OCI-LY7 (cell line): ENCODE measurements at regions not wholly inside any gene's neighbourhood (a gene's known extent, or its start where the extent isn't known, plus 50 kb on each side); places are given as distances from the start of the nearest gene placed in this dataset.

Source experiments
- BruUV-seq: library from RNA; stranded (reverse); fragments of 400-500 nt; replicated peaks from 2 replicates; lab custom pipeline; 2021; lab: Mats Ljungman, UMichigan
- CTCF ChIA-PET: fragments of 300-600 bp; sonication (Branson Sonifier 250); formaldehyde crosslinking; loops from one replicate; lab custom pipeline; 2022; ENCODE audit warnings: antibody characterized with exemption; ENCODE audit not compliant: unreplicated experiment; lab: Charles Lee
- POLR2A ChIA-PET: fragments of 300-600 bp; sonication (Branson Sonifier 250); formaldehyde crosslinking; loops from one replicate; lab custom pipeline; 2022; ENCODE audit warnings: antibody characterized with exemption; lab: Charles Lee
- DNase-seq: peaks from one replicate; pipeline ENCODE4 v3.0.0-alpha.2; 2015; ENCODE audit warnings: low spot score
- H2AFZ ChIP-seq: fragments of 200-600 bp; sonication (generic), shearing (Covaris generic); 2 replicates; pipeline ENCODE4 v1.6.1; 2014; ENCODE audit warnings: mild to moderate bottlenecking, antibody characterized with exemption, low read length, moderate library complexity
- H3K27ac ChIP-seq: fragments of 200-600 bp; sonication (generic); 2 replicates; pipeline ENCODE4 v1.5.1; 2014; ENCODE audit warnings: mixed run types, low read depth, mild to moderate bottlenecking, moderate library complexity, low read length, inconsistent platforms; ENCODE audit not compliant: poor library complexity, severe bottlenecking
- H3K36me3 ChIP-seq: fragments of 200-600 bp; sonication (generic); 2 replicates; pipeline ENCODE4 v1.6.1; 2014; ENCODE audit warnings: mild to moderate bottlenecking, antibody characterized with exemption, low read length, moderate library complexity, mixed read lengths; ENCODE audit not compliant: insufficient read depth
- H3K4me1 ChIP-seq: fragments of 200-600 bp; sonication (generic); 2 replicates; pipeline ENCODE4 v1.5.1; 2014; ENCODE audit warnings: mild to moderate bottlenecking, low read length; ENCODE audit not compliant: insufficient read depth, poor library complexity, severe bottlenecking
- H3K4me2 ChIP-seq: fragments of 200-600 bp; sonication (generic); 2 replicates; pipeline ENCODE4 v1.6.1; 2014; ENCODE audit warnings: mild to moderate bottlenecking, low read length
- H3K4me3 ChIP-seq: fragments of 200-600 bp; sonication (generic); 2 replicates; pipeline ENCODE4 v1.5.1; 2014; ENCODE audit warnings: mild to moderate bottlenecking, low read depth, low read length; ENCODE audit not compliant: poor library complexity, severe bottlenecking
- H3K79me2 ChIP-seq: fragments of 200-600 bp; sonication (generic); 2 replicates; pipeline ENCODE4 v1.6.1; 2016; ENCODE audit warnings: low read depth, mild to moderate bottlenecking, low read length, moderate library complexity, mixed read lengths; ENCODE audit not compliant: insufficient read depth
- H3K9me2 ChIP-seq: fragments of 200-600 bp; sonication (generic); 2 replicates; pipeline ENCODE4 v1.6.1; 2016; ENCODE audit warnings: mild to moderate bottlenecking, low read length, mixed read lengths; ENCODE audit not compliant: insufficient read depth
- H3K9me3 ChIP-seq: fragments of 200-600 bp; sonication (generic); 2 replicates; pipeline ENCODE4 v1.6.1; 2014; ENCODE audit warnings: mild to moderate bottlenecking, mixed run types, low read length, mixed read lengths
- H4K20me1 ChIP-seq: fragments of 200-600 bp; sonication (generic); 2 replicates; pipeline ENCODE4 v1.6.1; 2014; ENCODE audit warnings: mild to moderate bottlenecking, antibody characterized with exemption, low read length, moderate library complexity, mixed read lengths; ENCODE audit not compliant: insufficient read depth
- EZH2phosphoT487 ChIP-seq: fragments of 200-600 bp; sonication (generic); IDR thresholded peaks from 2 replicates; pipeline ENCODE4 v1.6.1; 2018; ENCODE audit warnings: low read depth, borderline replicate concordance, mild to moderate bottlenecking, mixed run types, antibody characterized with exemption, low read length, moderate library complexity, mixed read lengths
- intact Hi-C: fragments of 100-400 bp; cut with micrococcal nuclease; formaldehyde crosslinking; loops from one replicate; pipeline ENCODE4 v1.10.0; 2022; ENCODE audit not compliant: unreplicated experiment
- TF ChIP-seq, protein P1 (sequence below): fragments of 200-600 bp; sonication (generic); conservative IDR thresholded peaks from 2 replicates; pipeline ENCODE4 v1.5.1; 2014; ENCODE audit warnings: mild to moderate bottlenecking, antibody characterized with exemption, low read length, moderate library complexity, mixed read lengths

DNA sequence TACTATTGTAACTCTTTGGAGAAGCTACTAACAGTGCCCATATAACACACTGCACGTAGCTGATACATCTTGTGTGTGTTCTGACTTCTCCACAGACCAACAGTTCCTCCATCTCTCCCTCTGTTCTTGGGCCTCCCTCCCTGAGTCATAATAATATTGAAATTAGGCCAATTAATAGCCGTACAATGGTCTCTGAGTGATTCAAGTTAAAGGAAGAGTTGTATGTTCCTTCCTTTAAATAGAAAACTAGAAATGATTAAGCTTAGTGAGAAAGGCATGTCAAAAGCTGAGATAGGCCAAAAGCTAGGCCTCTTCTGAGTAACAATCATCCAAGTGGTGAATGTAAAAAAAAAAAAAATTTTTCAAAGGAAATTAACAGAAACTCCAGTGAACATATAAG, 828.4 kb upstream of the CHAC2 start:
- Histone ChIP-seq H3K79me2 (no peaks in the 10 kb centered on the region), H3K9me3 (no peaks in the 10 kb centered on the region), H3K4me1 (no peaks in the 10 kb centered on the region), H2AFZ (no peak overlapping the region), H3K9me2 (no peaks in the 10 kb centered on the region), H3K4me2 (no peak overlapping the region), H4K20me1 (no peaks in the 10 kb centered on the region), H3K4me3 (no peak overlapping the region), H3K27ac (no peak overlapping the region), H3K36me3 (no peaks in the 10 kb centered on the region)
- no TSS peak for BruUV-seq
- intact Hi-C loops, result no loop called here
- POLR2A ChIA-PET, result interaction anchor here (1.1 kb wide), 1 partner anchor 9 kb away, joined by 3 read pairs; no protein-coding TSS in a partner anchor
- no peak for DNase-seq
- CTCF ChIA-PET, result no interaction called here
- TF ChIP-seq, protein P1, sequence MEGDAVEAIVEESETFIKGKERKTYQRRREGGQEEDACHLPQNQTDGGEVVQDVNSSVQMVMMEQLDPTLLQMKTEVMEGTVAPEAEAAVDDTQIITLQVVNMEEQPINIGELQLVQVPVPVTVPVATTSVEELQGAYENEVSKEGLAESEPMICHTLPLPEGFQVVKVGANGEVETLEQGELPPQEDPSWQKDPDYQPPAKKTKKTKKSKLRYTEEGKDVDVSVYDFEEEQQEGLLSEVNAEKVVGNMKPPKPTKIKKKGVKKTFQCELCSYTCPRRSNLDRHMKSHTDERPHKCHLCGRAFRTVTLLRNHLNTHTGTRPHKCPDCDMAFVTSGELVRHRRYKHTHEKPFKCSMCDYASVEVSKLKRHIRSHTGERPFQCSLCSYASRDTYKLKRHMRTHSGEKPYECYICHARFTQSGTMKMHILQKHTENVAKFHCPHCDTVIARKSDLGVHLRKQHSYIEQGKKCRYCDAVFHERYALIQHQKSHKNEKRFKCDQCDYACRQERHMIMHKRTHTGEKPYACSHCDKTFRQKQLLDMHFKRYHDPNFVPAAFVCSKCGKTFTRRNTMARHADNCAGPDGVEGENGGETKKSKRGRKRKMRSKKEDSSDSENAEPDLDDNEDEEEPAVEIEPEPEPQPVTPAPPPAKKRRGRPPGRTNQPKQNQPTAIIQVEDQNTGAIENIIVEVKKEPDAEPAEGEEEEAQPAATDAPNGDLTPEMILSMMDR, result no peak
- TF ChIP-seq EZH2phosphoT487, result no peak

DNA sequence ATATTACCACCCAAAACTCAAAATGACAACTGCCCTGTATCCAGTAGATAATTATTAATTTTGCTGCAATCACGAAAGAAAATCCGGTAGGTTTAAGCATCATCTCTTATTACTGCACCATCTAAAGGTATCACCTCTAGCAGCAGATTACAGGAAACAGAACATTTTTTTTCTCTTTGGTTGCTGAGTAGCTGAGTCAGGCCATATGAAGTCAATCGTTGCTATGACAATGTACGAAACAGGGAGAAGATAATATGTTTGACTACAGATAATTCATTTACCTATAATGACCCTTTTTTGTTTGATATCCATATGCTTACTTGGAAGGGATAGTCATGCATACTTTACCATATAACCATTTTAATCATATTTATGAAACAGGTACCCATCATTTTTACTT, 831.6 kb upstream of the CHAC2 start:
- Histone ChIP-seq H3K9me2 (no peaks in the 10 kb centered on the region), H3K36me3 (no peaks in the 10 kb centered on the region), H3K4me2 (no peak overlapping the region), H3K9me3 (no peaks in the 10 kb centered on the region), H2AFZ (no peak overlapping the region), H3K4me1 (no peaks in the 10 kb centered on the region), H3K27ac (no peak overlapping the region), H4K20me1 (no peaks in the 10 kb centered on the region), H3K79me2 (no peaks in the 10 kb centered on the region), H3K4me3 (no peak overlapping the region)
- ChIA-PET CTCF (no interaction called here), POLR2A (no interaction called here)
- intact Hi-C loops, result no loop called here
- no TSS peak for BruUV-seq
- TF ChIP-seq, protein P1, result no peak
- TF ChIP-seq EZH2phosphoT487, result no peak
- DNase-seq, result no peak

DNA sequence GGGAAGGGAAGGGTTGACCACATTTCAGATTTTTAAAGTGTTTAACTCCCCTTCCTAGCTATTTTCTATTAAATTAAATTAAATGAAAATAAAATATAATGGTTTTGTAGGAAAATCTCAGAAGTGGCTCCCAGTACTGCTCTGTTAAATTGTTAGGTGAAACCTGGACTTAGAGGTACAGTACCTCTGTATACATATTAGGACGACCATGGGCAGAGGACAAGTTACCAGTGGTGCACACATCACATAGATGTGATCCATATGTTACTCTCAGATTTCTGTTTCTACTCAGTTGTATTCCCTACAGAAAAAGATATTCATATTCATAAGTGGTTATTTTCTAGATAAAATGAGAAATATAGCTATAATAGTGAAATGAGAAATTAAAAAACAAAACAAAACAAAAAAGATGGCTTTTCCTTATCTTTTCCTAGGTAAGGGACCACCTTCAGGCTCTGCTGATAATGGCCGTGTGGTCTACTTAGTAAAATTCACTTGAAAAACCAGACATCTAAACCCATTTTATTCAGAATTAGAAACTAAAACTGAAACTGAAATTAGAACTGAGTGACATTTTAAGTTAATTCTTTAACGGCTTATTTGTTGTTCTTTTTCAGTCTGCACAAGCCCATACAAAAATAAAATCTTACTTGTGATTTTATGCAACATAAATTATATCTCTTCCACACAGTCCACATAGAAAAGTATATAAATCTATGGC, 832.5 kb upstream of the CHAC2 start:
- H3K4me2 ChIP-seq, result no peak overlapping the region
- intact Hi-C loops, result no loop called here

More for the DNA sequence above, 832.5 kb upstream of the CHAC2 start:
- CTCF ChIA-PET, result no interaction called here
- Histone ChIP-seq H3K9me3 (no peaks in the 10 kb centered on the region), H3K27ac (no peak overlapping the region), H4K20me1 (no peaks in the 10 kb centered on the region), H3K9me2 (no peaks in the 10 kb centered on the region), H3K4me3 (no peak overlapping the region), H3K36me3 (no peaks in the 10 kb centered on the region), H2AFZ (no peak overlapping the region), H3K4me1 (no peaks in the 10 kb centered on the region), H3K79me2 (no peaks in the 10 kb centered on the region)
- no TSS peak for BruUV-seq
- POLR2A ChIA-PET, result interaction anchor here (0.8 kb wide), 1 partner anchor 552 kb away, joined by 3 read pairs; no protein-coding TSS in a partner anchor
- TF ChIP-seq, protein P1, result no peak
- TF ChIP-seq EZH2phosphoT487, result no peak
- no peak for DNase-seq
